CD4-positive, alpha-beta T cell treated with Interferon alpha-2 for 1 hour (primary cell): ENCODE measurements at regions not wholly inside any gene's neighbourhood (a gene's known extent, or its start where the extent isn't known, plus 50 kb on each side); places are given as distances from the start of the nearest gene placed in this dataset.
A peak's percentile ranks its signal among the peaks of the same experiment; 100 is the strongest.
"Not testable (repeated sequence)": the region's sequence is repeated elsewhere in the genome, so short reads cannot be mapped to it uniquely, and the experiment has no call there.

Source experiments
- DNase-seq, 2 donors: peaks; one replicate each; pipeline ENCODE4 v3.0.0-alpha.2; 2020 to 2022

DNA sequence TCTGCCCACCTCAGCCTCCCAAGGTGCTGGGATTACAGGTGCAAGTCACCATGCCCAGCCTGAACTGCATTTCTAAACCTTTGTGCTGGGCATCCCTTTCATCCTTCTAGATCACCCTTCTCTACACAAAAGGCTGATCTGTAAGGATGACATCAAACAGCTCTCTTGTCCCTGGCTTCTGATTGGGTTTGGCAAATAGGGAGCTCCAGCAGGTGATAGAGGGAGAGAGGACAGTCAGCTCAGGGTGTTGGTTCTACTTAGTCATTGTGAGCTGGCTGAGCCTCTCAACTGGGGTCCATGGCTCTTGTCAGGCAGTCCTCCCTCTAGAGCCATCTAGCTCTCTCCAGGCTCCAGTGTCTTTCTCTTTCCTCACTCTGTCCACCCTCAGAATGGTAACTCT is 237.6 kb upstream of the JARID2 start:
- no peak for DNase-seq

DNA sequence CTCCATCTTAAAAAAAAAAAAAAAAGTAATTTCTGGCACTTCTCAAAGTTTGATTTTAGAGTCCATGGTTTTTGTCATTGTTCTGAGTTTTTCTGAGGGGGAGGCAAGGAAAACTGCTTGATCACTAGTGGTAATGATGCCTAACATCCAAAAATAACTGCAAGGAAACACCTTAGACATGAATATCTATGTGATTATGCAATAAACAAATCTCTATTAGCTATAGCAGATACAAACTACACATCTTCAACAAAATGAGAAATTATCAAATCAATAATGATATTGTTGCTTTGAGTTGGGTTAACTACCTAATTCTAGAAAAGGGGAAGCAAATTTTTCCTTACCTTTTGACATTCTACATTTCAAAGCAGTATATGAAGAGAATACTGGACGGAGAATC is 230.9 kb upstream of the JARID2 start:
- no peak for DNase-seq

DNA sequence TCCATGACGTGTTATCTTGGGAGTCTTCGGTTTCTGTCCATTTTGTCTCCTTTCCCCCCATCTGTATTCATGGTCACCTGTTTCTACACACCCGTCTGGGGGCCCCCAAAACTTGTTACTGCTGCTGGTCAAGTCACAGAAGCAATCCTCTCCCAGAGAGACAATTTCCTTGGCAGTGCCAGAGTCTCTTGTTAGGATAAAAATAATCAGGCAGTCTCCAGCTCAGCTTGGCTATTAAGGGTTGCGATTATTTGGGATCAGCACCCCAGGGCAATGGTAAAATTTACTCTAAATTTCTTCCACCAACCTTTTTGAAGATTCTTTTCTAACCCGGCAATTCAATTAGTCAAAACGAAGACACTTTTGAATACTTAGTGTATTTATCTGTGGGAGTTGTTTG is 229.1 kb upstream of the JARID2 start:
- DNase-seq: no peak

DNA sequence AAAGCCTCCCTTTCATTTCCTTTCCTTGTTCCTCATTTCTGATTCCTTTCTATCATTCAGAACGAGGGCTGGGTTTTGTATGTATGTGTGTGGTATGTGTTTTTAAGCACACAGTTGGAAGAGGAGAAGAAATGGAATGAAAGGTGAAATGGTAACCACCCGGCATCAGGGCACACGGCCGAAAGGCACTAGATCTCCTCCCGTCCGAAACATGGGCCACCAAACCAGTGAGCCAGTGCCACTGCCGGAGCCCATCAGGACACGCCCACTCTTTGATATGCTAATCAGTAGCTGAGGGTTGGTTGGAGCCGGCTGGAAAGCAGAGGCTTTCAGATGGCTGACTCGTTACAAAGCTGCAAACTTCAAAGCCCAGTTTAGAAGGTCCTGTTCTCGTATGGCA is 228.6 kb upstream of the JARID2 start:
- peak in 1 of 2 donors; percentile 17 for DNase-seq

DNA sequence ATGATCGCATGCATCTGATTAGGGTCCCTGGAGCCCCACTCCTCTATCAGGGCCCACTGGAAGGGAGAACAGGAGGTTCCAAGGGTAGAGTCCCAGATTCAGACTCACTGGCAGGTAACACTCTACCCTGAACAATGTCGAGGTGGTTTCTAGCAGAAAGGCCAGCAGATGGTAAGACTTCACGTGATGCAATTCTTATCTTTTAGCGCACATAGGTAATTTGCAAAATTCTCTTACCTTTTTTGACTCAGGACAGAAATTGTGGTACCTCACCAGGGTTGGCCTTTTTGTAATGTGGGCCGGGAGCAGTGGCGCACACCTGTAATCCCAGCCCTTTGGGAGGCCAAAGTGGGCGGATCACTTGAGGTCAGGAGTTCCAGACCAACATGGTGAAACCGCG is 228.1 kb upstream of the JARID2 start:
- DNase-seq: no peak

DNA sequence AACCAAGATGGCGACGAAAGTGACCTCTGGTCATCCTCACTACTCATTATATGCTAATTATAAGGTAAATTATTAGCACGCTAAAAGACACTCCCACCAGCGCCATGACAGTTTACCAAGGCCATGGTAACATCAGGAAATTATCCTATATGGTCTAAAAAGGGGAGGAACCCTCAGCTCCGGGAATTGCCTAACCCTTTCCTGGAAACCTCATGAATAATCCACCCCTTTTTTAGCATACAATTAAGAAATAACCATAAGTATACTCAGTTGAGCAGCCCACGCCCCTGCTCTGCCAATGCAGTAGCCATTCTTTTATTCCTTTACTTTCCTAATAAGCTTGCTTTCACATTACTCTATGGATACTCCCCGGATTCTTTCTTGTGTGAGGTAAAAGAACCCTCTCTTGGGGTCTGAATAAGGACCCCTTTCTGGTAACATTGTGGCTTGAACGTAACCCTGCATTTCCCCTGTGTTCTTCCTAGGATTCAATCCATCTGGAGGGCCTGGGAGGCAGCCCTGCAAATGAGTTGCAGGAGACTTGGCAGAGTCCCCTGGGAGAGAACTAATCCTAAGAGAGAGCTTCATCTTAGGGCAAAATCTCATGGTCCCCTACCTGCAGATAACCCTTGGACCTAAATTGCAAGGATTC is 225.6 kb upstream of the JARID2 start:
- no peak for DNase-seq

DNA sequence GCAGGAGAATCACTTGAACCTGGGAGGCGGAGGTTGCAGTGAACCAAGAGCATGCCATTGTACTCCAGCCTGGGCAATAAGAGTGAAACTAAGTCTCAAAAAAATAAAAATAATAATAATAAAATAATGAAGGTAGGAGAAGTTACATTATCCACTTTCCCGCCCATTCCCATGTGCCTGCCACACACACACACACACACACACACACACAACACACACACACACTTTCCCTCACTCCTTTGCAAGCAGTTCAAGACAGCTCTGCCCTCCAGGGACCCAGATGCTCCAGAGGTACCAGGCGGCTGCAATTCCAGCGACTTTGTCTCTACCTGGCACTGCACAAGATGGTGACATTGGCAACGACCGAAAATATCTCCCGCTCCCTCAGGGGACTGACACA is 224.8 kb upstream of the JARID2 start:
- DNase-seq: no peak

DNA sequence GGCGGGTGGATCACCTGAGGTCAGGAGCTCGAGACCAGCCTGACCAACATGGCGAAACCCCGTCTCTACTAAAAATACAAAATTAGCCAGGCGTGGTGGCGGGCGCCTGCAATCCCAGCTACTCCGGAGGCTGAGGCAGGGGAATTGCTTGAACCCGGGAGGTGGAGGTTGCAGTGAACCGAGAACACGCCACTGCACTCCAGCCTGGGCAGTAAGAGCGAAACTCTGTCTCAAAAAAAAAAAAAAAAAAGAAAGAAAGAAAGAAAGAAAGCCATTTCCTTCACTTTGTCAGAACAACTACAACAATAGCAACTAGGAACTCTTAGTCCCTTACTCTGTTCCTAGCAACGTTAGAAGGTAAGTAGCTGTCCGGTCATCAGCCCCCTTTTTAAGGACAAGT is 222.9 kb upstream of the JARID2 start:
- not testable (repeated sequence) for DNase-seq

DNA sequence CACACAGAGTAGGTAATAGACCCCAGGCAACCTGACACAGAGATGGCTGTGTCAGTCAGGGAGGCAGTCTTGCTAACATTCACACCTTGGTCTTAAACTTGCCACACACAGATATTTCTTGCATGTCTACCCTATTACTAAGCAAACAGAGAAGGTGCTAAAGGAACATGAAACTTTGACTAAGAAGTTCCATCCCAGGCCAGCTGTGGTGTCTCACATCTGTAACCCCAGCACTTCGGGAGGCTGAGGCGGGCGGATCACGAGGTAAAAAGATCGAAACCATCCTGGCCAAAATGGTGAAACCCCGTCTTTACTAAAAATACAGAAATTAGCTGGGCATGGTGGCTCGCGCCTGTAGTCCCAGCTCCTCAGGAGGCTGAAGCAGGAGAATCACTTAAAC is 222.4 kb upstream of the JARID2 start:
- DNase-seq: peak; percentile 28 to 55

DNA sequence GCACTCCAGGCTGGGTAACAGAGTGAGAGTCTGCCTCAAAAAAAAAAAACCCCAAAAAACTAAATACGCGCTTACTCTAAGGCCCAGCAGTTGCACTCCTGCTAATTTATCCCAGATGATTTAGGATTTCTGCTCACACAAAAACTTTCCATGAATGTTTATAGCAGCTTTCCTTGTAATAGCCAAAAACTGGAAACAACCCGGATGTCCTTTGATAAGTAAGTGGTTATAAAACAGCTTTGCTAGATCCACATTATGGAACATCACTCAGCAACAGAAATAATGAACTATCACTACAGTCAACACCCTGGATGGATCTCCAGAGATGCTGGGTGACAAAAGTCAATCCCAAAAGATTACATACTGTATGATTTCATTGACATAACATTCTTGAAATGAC is 220.4 kb upstream of the JARID2 start:
- DNase-seq: no peak

DNA sequence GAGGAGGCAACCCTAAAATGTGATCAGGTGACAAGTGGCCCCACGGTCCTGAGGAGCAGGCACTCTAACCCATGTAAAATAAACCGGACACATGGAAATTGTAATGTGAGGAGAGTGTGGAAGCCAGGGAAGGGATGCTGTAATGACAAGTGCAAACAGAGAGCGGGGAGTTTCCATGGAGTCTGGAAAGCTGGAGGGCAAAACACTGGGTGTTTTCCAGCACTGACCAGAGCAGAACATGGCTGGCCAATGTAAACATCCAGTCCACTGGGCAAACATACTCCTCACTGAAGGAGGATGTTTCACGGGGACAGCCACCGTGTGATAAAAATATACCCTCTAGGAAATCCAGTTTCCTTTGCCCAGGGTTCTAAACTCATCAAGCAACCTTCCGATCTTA is 219.0 kb upstream of the JARID2 start:
- no peak for DNase-seq

DNA sequence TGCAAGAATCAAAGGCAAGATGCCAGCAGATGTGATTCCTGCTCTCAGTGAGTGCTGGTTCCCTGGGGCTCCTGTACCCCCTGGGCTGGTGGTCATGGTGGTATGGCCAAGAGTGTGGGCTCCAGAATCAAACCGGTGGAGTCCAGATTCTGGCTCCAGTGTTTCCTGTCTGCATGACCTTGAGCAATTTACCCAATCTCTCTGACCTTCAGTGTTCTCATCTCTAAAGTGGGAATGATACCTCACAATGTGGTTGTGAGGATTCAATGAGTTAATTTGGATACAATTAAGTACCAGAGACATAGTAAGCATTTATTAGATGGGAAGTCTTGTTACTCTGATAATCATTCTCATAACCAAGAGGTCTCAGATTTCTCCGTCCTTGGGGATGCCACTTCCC is 218.4 kb upstream of the JARID2 start:
- DNase-seq: no peak

DNA sequence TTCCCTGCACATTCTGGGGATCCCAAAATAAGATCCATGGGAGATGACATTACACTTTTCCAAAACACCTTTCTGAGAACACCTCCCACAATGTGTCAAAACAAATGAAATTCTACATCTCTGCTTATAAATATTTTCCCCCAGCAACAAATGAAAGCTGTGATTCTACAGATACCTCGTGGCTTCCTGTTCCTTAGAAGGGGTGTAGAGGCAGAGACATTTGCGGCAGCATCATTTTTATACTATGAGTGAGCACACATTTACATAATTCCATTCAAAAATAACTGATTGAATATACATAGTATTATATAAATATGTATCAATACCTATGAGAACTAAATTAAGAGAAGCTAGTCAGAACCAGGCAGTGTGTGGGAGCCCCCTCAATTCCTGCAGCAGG is 213.9 kb upstream of the JARID2 start:
- DNase-seq: no peak

DNA sequence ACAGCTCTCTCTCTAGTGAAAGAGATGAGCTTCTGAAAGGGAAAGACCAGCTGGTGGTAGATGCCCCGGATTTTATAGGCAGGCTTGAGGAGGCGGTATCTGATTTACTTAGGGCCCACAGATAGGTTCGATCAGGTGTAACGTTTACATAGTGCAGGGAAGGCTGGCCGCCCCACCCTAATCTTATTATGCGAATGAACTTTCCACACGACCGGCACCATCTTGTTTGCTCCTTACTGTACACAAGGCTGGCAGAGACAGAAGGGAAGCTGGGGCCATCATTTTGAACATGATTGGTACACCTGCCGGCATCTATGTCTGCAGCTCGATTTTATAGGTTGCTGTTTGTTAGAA is 212.0 kb upstream of the JARID2 start:
- DNase-seq: no peak

DNA sequence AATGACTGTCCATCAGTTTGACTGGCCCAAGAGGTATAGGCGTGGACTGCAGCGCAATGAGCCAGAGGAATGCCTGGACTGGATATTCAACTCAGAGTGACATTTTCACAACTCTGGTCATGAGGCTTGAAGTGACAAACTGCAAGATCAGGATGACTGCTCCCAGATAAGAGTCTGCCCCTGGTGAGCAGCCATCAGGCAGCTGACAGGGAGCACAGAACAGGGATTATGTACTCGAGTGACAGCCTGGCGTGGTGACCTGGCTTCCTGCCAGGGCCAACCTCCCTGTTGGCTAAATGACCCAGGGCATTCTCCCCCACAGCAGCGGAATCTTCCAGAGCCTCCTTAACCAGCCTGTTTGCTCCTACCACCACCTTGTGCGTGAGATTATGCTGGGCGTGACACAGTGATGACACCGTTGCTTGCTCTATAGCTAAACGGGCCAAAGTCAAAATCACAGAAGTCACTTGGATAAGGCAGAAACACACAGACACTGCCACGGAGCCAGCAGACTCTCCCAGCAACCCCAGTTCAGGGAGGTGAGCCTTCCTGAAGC is 209.1 kb upstream of the JARID2 start:
- no peak for DNase-seq

DNA sequence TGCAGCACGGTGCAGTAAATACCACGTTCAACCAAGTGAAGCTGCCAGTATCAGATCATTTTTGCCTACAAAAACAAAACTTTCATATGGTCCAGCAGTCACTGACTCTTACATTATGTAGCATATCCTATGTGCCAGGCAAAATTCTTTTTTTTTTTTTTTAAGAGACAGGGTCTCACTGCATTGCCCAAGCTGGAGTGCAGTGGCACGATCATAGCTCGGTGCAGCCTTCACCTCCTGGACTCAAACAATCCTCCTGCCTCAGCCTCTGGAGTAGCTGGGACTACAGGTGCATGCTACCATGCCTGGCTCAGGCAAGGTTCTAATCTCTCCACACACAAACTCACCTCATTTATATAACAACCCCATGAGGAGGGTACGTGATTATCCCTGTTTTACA is 208.6 kb upstream of the JARID2 start:
- no peak for DNase-seq

DNA sequence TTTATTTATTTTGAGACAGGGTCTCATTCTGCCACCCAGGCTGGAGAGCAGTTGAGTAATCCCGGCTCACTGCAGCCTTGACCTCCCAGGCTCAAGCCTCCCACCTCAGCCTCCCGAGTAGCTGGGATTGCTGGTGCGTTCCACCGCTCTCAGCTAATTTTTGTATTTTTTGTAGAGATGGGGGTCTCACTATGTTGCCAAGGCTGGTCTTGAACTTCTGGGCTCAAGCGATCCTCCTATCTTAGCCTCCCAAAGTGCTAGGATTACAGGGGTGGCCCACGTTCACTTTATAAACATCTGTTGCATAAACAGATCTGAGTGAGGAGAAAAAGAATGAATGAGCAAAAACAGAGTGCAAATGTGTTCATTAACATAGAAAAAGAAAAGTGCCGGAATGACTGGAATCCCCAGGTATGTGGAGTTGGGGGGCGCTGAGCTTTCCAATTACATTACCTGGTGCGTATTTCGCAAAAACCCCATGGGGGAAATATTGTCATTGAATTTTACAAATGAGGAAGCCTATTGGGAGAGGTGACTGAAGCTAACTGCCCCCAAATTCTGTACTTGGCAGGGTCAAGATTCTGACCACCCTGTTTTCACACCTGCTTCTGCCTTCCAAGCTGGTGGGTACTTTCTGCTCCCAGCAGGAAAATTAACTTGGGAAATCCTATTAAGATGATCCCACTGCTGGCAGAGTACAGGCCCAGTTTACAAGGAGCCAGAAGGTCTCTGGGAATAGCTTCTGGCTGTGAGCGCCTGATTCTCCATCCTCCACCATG is 207.7 kb upstream of the JARID2 start:
- DNase-seq: no peak

DNA sequence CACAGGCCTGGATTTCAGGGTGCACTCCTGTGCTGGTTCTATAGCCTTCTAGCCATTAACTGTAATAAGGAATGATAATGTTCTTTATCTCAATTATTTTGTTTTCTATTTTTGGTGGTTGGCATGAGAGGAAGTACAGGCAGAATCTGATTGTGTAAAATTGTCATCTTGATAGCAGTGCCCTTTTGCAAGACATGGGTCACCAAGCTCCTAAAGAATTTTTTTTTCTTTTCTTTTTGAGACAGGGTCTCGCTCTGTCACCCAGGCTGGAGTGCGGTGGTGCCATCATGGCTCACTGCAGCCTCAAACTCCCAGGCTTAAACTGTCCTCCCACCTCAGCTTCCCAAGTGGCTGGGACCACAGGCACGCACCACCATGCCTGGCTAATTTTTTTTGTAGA is 206.7 kb upstream of the JARID2 start:
- DNase-seq: no peak

DNA sequence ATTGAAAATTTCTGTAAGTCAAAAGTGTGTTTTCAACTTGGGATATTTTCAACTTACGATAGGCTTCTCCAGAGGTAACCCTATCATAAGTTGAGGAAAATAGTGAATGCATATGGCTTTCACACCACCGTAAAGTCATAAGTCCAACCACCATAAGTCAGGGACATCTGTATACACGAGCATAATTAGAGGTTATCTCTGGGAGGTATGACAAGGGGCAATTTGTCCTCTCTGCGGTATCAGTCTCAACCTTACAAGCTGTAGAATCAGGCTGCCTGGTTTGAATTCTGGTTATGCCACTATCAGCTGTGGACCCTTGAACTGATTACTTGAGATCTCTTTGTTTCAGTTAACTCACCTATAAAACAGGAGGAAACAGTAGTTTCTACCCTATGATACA is 202.9 kb upstream of the JARID2 start:
- no peak for DNase-seq

DNA sequence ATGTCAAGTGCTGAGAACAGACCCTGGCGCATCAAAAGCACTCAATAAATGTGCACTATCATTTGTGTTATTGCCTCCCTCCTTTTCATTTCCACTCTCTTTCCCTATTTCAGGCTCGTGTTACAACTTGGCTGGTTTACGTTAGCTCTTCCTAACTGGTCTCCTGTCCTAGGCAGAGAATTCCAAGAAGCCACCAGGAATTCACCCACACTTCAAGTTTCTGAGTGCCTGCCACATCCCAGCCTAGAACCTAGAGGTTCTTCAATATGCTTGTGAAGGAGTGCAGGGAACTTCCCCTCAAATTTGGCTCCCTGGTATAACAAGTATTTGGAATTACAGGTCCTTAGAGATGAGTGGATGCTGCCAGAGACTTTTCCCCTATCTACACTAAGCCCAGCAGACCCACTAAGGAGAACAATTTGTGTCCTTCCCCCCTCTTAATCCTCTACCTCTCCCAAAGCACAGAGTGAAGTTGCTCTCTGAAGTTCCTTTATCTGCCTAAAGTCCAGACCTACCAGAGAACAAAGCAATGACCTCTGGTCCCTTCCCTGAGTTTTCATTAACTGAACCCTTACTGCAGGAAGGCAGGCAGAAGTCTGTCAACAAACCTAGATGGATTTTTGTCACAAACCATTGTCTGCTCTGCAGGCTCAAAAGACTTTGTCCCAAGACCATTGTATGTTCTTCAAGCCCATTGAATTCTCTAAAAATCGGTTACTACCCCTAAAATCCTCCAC is 201.6 kb upstream of the JARID2 start:
- DNase-seq: no peak

DNA sequence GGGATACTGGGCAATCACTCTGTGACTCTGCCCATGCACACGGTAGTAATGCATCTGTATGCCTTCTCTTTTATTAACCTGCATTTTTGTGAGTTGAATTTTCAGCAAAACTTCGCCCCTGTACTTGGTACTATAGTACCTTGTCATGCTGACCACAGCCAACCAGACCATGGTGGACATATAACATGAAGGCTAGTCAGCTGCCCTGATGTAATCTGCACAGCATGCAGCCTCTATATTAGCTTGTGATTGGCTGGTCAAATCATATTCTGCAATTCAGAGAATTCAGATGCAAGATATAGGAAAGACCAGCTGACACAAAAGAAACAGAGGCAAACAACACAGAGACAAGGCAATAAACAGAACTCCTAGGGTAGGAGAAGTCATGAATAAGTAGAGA is 200.9 kb upstream of the JARID2 start:
- no peak for DNase-seq

DNA sequence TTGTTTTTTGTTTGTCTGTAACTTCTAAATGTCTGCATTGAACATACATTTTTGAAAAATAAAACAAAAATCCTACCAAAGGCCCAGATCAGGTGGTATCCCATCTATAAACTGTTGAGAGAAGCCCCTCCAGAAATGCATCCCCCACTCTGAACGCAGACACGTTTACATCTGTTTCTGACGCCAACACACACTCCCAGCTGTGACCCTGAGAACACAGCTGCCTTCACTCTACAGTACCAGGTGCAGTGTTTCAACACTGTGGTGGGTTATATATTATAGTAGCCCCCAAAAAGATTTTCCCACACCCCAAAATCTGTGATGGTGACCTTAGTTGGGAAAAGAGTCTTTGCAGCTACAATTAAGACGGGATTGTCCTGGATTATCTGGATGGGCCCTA is 199.1 kb upstream of the JARID2 start:
- DNase-seq: no peak

DNA sequence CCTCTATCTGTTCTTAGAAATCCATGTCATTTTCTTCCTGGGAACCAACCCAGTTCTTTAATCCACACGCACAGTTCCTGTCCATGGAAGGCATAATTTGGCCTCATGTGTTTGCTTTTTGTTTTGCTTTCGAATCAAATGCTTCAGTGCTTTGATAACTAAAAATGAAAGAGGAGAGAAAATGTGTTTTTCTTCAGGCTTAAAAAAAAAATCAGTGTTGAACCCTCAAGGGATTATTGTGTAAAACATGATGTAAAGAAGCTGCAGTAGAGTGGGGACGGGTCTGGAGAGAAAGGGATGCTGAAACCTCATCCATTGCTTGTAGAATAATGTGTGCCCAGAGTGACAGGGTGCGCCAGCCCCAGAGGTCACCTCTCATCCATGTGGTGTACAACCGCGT is 197.5 kb upstream of the JARID2 start:
- no peak for DNase-seq
